ENCODE measurements at regions not wholly inside any gene's neighbourhood (a gene's known extent, or its start where the extent isn't known, plus 50 kb on each side); places are given as distances from the start of the nearest gene placed in this dataset.
"Not testable (repeated sequence)": the region's sequence is repeated elsewhere in the genome, so short reads cannot be mapped to it uniquely, and the experiment has no call there.

- DNase-seq: no peak
Measured at GRCh38 chr2:125224830-125225229, 1199.7 kb downstream of the CNTNAP5 start.

GRCh38 chr2:125227843-125228392 lies 1202.8 kb downstream of the CNTNAP5 start:
- DNase-seq: no peak

GRCh38 chr2:125240870-125241269 lies 1215.8 kb downstream of the CNTNAP5 start:
- DNase-seq: no peak

GRCh38 chr2:125243074-125243473 lies 1218.0 kb downstream of the CNTNAP5 start:
- DNase-seq: no peak

- no peak for DNase-seq
Measured at GRCh38 chr2:125254010-125254409, 1228.9 kb downstream of the CNTNAP5 start.

- no peak for DNase-seq
Measured at GRCh38 chr2:125259451-125259850, 1234.4 kb downstream of the CNTNAP5 start.

- DNase-seq: not testable (repeated sequence)
Measured at GRCh38 chr2:125260366-125260930, 1235.4 kb downstream of the CNTNAP5 start.

GRCh38 chr2:125264453-125264852 lies 1239.4 kb downstream of the CNTNAP5 start:
- DNase-seq: no peak

- no peak for DNase-seq
Measured at GRCh38 chr2:125267683-125268082, 1242.6 kb downstream of the CNTNAP5 start.

GRCh38 chr2:125272651-125273050 lies 1247.6 kb downstream of the CNTNAP5 start:
- DNase-seq: no peak

- DNase-seq: no peak
Measured at GRCh38 chr2:125274718-125275117, 1249.6 kb downstream of the CNTNAP5 start.

- DNase-seq: no peak
Measured at GRCh38 chr2:125280265-125280664, 1255.2 kb downstream of the CNTNAP5 start.

- no peak for DNase-seq
Measured at GRCh38 chr2:125281242-125281641, 1256.2 kb downstream of the CNTNAP5 start.

GRCh38 chr2:125296742-125297141 lies 1271.7 kb downstream of the CNTNAP5 start:
- no peak for DNase-seq

GRCh38 chr2:125310657-125311364 lies 1285.7 kb downstream of the CNTNAP5 start:
- DNase-seq: no peak

GRCh38 chr2:125312342-125312741 lies 1287.3 kb downstream of the CNTNAP5 start:
- DNase-seq: no peak

- DNase-seq: no peak
Measured at GRCh38 chr2:125313806-125314205, 1288.7 kb downstream of the CNTNAP5 start.

- no peak for DNase-seq
Measured at GRCh38 chr2:125318740-125319139, 1293.7 kb downstream of the CNTNAP5 start.

GRCh38 chr2:125324273-125324672 lies 1299.2 kb downstream of the CNTNAP5 start:
- DNase-seq: no peak

GRCh38 chr2:125330133-125330532 lies 1305.0 kb downstream of the CNTNAP5 start:
- no peak for DNase-seq

GRCh38 chr2:125341353-125341752 lies 1314.6 kb upstream of the GYPC start:
- DNase-seq: no peak

GRCh38 chr2:125353542-125353941 lies 1302.4 kb upstream of the GYPC start:
- DNase-seq: not testable (repeated sequence)

GRCh38 chr2:125364192-125364983 lies 1291.6 kb upstream of the GYPC start:
- DNase-seq: no peak

GRCh38 chr2:125364984-125365265 lies 1291.0 kb upstream of the GYPC start:
- DNase-seq: no peak
